H9 (cell line): ENCODE measurements at regions not wholly inside any gene's neighbourhood (a gene's known extent, or its start where the extent isn't known, plus 50 kb on each side); places are given as distances from the start of the nearest gene placed in this dataset.
"Not testable (repeated sequence)": the region's sequence is repeated elsewhere in the genome, so short reads cannot be mapped to it uniquely, and the experiment has no call there.

ENCODE experiments used
- DNase-seq: peaks from one replicate; pipeline ENCODE4 v3.0.0-alpha.2; 2017
- H2AFZ ChIP-seq: one replicate; pipeline ENCODE4 v1.6.1; 2013; ENCODE audit warnings: mild to moderate bottlenecking, low read length, control low read depth, moderate library complexity
- H2AK5ac ChIP-seq: 2 replicates; pipeline ENCODE4 v1.6.1; 2013; ENCODE audit warnings: low read length, control low read depth, mixed read lengths; ENCODE audit not compliant: insufficient read length
- H2BK120ac ChIP-seq: one replicate; pipeline ENCODE4 v1.6.1; 2013; ENCODE audit warnings: low read depth, mild to moderate bottlenecking, low read length, control low read depth, inconsistent platforms; ENCODE audit not compliant: poor library complexity, severe bottlenecking
- H2BK12ac ChIP-seq: 2 replicates; pipeline ENCODE4 v1.6.1; 2013; ENCODE audit warnings: low read length, control low read depth, mixed read lengths, low read depth; ENCODE audit not compliant: insufficient read length
- H2BK15ac ChIP-seq: 2 replicates; pipeline ENCODE4 v1.6.1; 2013; ENCODE audit warnings: low read depth, low read length, control low read depth
- H2BK20ac ChIP-seq: one replicate; pipeline ENCODE4 v1.6.1; 2013; ENCODE audit warnings: low read depth, mild to moderate bottlenecking, low read length, control low read depth, inconsistent platforms; ENCODE audit not compliant: poor library complexity, severe bottlenecking
- H2BK5ac ChIP-seq: 2 replicates; pipeline ENCODE4 v1.6.1; 2013; ENCODE audit warnings: low read length, control low read depth, mixed read lengths; ENCODE audit not compliant: insufficient read length
- H3K14ac ChIP-seq: 2 replicates; pipeline ENCODE4 v1.6.1; 2013; ENCODE audit warnings: low read length, control low read depth; ENCODE audit not compliant: insufficient read depth
- H3K18ac ChIP-seq: 2 replicates; pipeline ENCODE4 v1.6.1; 2013; ENCODE audit warnings: low read depth, mild to moderate bottlenecking, mixed read lengths, low read length, control low read depth; ENCODE audit not compliant: insufficient read length
- H3K23ac ChIP-seq: 2 replicates; pipeline ENCODE4 v1.6.1; 2013; ENCODE audit warnings: low read length, control low read depth, mixed read lengths, low read depth; ENCODE audit not compliant: insufficient read length
- H3K23me2 ChIP-seq: 2 replicates; pipeline ENCODE4 v1.6.1; 2013; ENCODE audit warnings: low read depth, mild to moderate bottlenecking, mixed read lengths, low read length, control low read depth; ENCODE audit not compliant: insufficient read length, poor library complexity, severe bottlenecking
- H3K27ac ChIP-seq: 2 replicates; pipeline ENCODE4 v1.5.1; 2013; ENCODE audit warnings: low read length, control low read depth, mixed read lengths, low read depth; ENCODE audit not compliant: insufficient read length
- H3K27me3 ChIP-seq: 2 replicates; pipeline ENCODE4 v1.6.1; 2013; ENCODE audit warnings: low read length, control low read depth, inconsistent platforms; ENCODE audit not compliant: insufficient read depth
- H3K4ac ChIP-seq: 2 replicates; pipeline ENCODE4 v1.6.1; 2013; ENCODE audit warnings: low read depth, mild to moderate bottlenecking, control low read depth, inconsistent platforms, low read length, moderate library complexity
- H3K4me1 ChIP-seq: 2 replicates; pipeline ENCODE4 v1.6.1; 2013; ENCODE audit warnings: low read length, control low read depth, inconsistent platforms; ENCODE audit not compliant: insufficient read depth
- H3K4me2 ChIP-seq: 2 replicates; pipeline ENCODE4 v1.6.1; 2013; ENCODE audit warnings: low read length, control low read depth, mixed read lengths; ENCODE audit not compliant: insufficient read length, insufficient read depth
- H3K56ac ChIP-seq: 2 replicates; pipeline ENCODE4 v1.6.1; 2013; ENCODE audit warnings: low read depth, mild to moderate bottlenecking, mixed read lengths, low read length, control low read depth; ENCODE audit not compliant: insufficient read length
- H3K79me1 ChIP-seq: 2 replicates; pipeline ENCODE4 v1.6.1; 2013; ENCODE audit warnings: low read depth, mild to moderate bottlenecking, moderate library complexity, low read length, control low read depth, inconsistent platforms; ENCODE audit not compliant: insufficient read depth, poor library complexity, severe bottlenecking
- H3K79me2 ChIP-seq: 2 replicates; pipeline ENCODE4 v1.6.1; 2013; ENCODE audit warnings: low read length, control low read depth, inconsistent platforms; ENCODE audit not compliant: insufficient read depth
- H3K9ac ChIP-seq: 2 replicates; pipeline ENCODE4 v1.6.1; 2013; ENCODE audit warnings: low read length, control low read depth, mixed read lengths; ENCODE audit not compliant: insufficient read length; ENCODE audit errors: extremely low read depth
- H3K9me3 ChIP-seq: one replicate; pipeline ENCODE4 v1.6.1; 2013; ENCODE audit warnings: low read depth, low read length, inconsistent platforms; ENCODE audit not compliant: control insufficient read depth
- H3T11ph ChIP-seq: one replicate; pipeline ENCODE4 v1.6.1; 2013; ENCODE audit warnings: mild to moderate bottlenecking, low read length, control low read depth, inconsistent platforms
- H4K20me1 ChIP-seq: one replicate; pipeline ENCODE4 v1.6.1; 2013; ENCODE audit not compliant: control insufficient read depth, insufficient read length, insufficient read depth
- H4K5ac ChIP-seq: 2 replicates; pipeline ENCODE4 v1.6.1; 2013; ENCODE audit warnings: low read depth, mild to moderate bottlenecking, mixed read lengths, low read length, control low read depth; ENCODE audit not compliant: insufficient read length
- H4K8ac ChIP-seq: replicated peaks from 2 replicates; pipeline ENCODE4 v1.6.1; 2013; ENCODE audit warnings: low read length, control low read depth, mixed read lengths, low read depth; ENCODE audit not compliant: insufficient read length
- H4K91ac ChIP-seq: 2 replicates; pipeline ENCODE4 v1.6.1; 2013; ENCODE audit warnings: low read depth, mild to moderate bottlenecking, moderate library complexity, mixed read lengths, low read length, control low read depth; ENCODE audit not compliant: insufficient read length
- H3K27ac Mint-ChIP-seq, 3 experiments: 2 replicates in 2 of 3; 3 replicates in 1 of 3; pipeline ENCODE4 v1.8.0; 2020 to 2021; ENCODE audit warnings: mixed read lengths in 3 of 3, mild to moderate bottlenecking in 1 of 3, moderate library complexity in 1 of 3
- H3K27me3 Mint-ChIP-seq: 2 replicates; pipeline ENCODE4 v1.8.0; 2021; ENCODE audit warnings: low read depth, mild to moderate bottlenecking, moderate library complexity, mixed read lengths
- H3K36me3 Mint-ChIP-seq, 3 experiments: 2 replicates in 2 of 3; 3 replicates in 1 of 3; pipeline ENCODE4 v1.8.0; 2020 to 2021; ENCODE audit warnings: low read depth in 3 of 3, mixed read lengths in 3 of 3; ENCODE audit not compliant: insufficient read depth in 1 of 3
- H3K4me1 Mint-ChIP-seq, 2 experiments: 2 replicates each; pipeline ENCODE4 v1.8.0; 2020; ENCODE audit warnings: mixed read lengths in 2 of 2
- H3K4me3 Mint-ChIP-seq, 2 experiments: 2 replicates in 1 of 2; 3 replicates in 1 of 2; pipeline ENCODE4 v1.8.0; 2020 to 2021; ENCODE audit warnings: mild to moderate bottlenecking in 2 of 2, mixed read lengths in 2 of 2, moderate library complexity in 1 of 2
- H3K9me3 Mint-ChIP-seq, 2 experiments: 2 replicates in 1 of 2; 3 replicates in 1 of 2; pipeline ENCODE4 v1.8.0; 2020; ENCODE audit warnings: mild to moderate bottlenecking in 2 of 2, mixed read lengths in 2 of 2, moderate library complexity in 1 of 2
- CTCF ChIP-seq: fragments of 200-600 bp; sonication (generic); conservative IDR thresholded peaks from 3 replicates; pipeline ENCODE4 v1.8.0; 2021; ENCODE audit warnings: antibody characterized with exemption, mild to moderate bottlenecking
- WGBS: extraction: QIAGEN DNeasy Blood & Tissue Kit; methylation state at CpG from one replicate; pipeline ENCODE4 v1.1.7; 2013; ENCODE audit warnings: missing lambda C conversion rate, low lambda C conversion rate, mixed read lengths; ENCODE audit not compliant: insufficient read length; ENCODE audit errors: extremely low coverage; 5-methylcytosine and 5-hydroxymethylcytosine counted together

- no peak overlapping the region for H2AK5ac ChIP-seq
- no peak for TF ChIP-seq CTCF
- no peak overlapping the region for H3T11ph ChIP-seq
- H4K20me1 ChIP-seq, result no peaks in the 10 kb centered on the region
- no peak overlapping the region for H3K18ac ChIP-seq
- no peak overlapping the region for H2AFZ ChIP-seq
- no peak overlapping the region for H4K8ac ChIP-seq
- H4K91ac ChIP-seq, result no peak overlapping the region
- Mint-ChIP-seq H3K27me3 (peaks cover 16% of the 10 kb centered on the region), H3K27ac (no peak overlapping the region), H3K9me3 (peaks cover 19 to 32% of the 10 kb centered on the region in 2 experiments), H3K36me3 (peaks cover 0 to 6% (median 3%) of the 10 kb centered on the region in 3 experiments; a peak in 3 of 7 replicates), H3K4me1 (no peaks in the 10 kb centered on the region), H3K4me3 (no peak overlapping the region)
- no peak overlapping the region for H3K4me2 ChIP-seq
- no peak overlapping the region for H3K9ac ChIP-seq
- H3K23ac ChIP-seq, result no peak overlapping the region
- H3K14ac ChIP-seq, result no peak overlapping the region
- no peaks in the 10 kb centered on the region for H3K79me2 ChIP-seq
- H2BK20ac ChIP-seq, result no peak overlapping the region
- H2BK120ac ChIP-seq, result no peak overlapping the region
- H2BK12ac ChIP-seq, result no peak overlapping the region
- H3K23me2 ChIP-seq, result no peaks in the 10 kb centered on the region
- no peak overlapping the region for H3K4ac ChIP-seq
- no peak overlapping the region for H4K5ac ChIP-seq
- DNase-seq, result no peak
- WGBS, result no CpG with 5 or more reads among the region's 8 CpGs
- H3K9me3 ChIP-seq, result no peaks in the 10 kb centered on the region
- H3K27ac ChIP-seq, result no peak overlapping the region
- H2BK15ac ChIP-seq, result no peak overlapping the region
- H2BK5ac ChIP-seq, result no peak overlapping the region
- H3K27me3 ChIP-seq, result no peaks in the 10 kb centered on the region
- H3K79me1 ChIP-seq, result no peaks in the 10 kb centered on the region
- H3K56ac ChIP-seq, result no peak overlapping the region
- H3K4me1 ChIP-seq, result no peaks in the 10 kb centered on the region
Observed at GRCh38 chr5:179457612-179458011, 92.7 kb upstream of the RUFY1 start.

GRCh38 chr5:179456075-179456474 lies 94.3 kb upstream of the RUFY1 start:
- H3K4me1 ChIP-seq, H2AFZ ChIP-seq, H3K18ac ChIP-seq, H4K5ac ChIP-seq, H3K9me3 ChIP-seq, H3T11ph ChIP-seq, H3K4me3 Mint-ChIP-seq, H4K91ac ChIP-seq, H3K79me1 ChIP-seq, H2BK15ac ChIP-seq, H3K27me3 ChIP-seq, H4K8ac ChIP-seq, H3K4me2 ChIP-seq, H3K27ac Mint-ChIP-seq, H2BK120ac ChIP-seq, H3K23me2 ChIP-seq, DNase-seq, H2BK5ac ChIP-seq, H3K14ac ChIP-seq, H3K36me3 Mint-ChIP-seq, H2BK20ac ChIP-seq, H2AK5ac ChIP-seq, H2BK12ac ChIP-seq, H3K79me2 ChIP-seq, H3K4ac ChIP-seq, H3K27ac ChIP-seq, H3K23ac ChIP-seq, H4K20me1 ChIP-seq, H3K9ac ChIP-seq, H3K56ac ChIP-seq, H3K4me1 Mint-ChIP-seq: not testable (repeated sequence)
- Mint-ChIP-seq H3K9me3 (peaks cover 22 to 37% of the 10 kb centered on the region in 2 experiments), H3K27me3 (peaks cover 16% of the 10 kb centered on the region)
- WGBS, result no CpG with 5 or more reads among the region's 15 CpGs
